K562 (cell line): ENCODE measurements at regions not wholly inside any gene's neighbourhood (a gene's known extent, or its start where the extent isn't known, plus 50 kb on each side); places are given as distances from the start of the nearest gene placed in this dataset.

Experiments
- ATAC-seq: fragments of 200-7000 bp; cut with Tn5 transposase; 3 replicates; pipeline ENCODE4 v1.9.1; 2020; ENCODE audit warnings: moderate library complexity
- BruUV-seq: library from RNA; stranded (reverse); fragments of 400-500 nt; replicated peaks from 2 replicates; lab custom pipeline; 2021; lab: Mats Ljungman, UMichigan
- CTCF ChIA-PET: fragments of 300-600 bp; formaldehyde crosslinking; extraction: SDS; loops from one replicate; lab custom pipeline; 2021; ENCODE audit warnings: low intra/inter-chr PET ratio; lab: Yijun Ruan, JAX
- POLR2A ChIA-PET: fragments of 300-600, 350-650 bp; sonication (Branson Sonifier 250); formaldehyde crosslinking; extraction: SDS; loops from one replicate; lab custom pipeline; 2021; ENCODE audit warnings: antibody characterized with exemption, inconsistent platforms; lab: Yijun Ruan, JAX
- DNase-seq, 4 experiments: peaks; one replicate each; pipeline versions ENCODE4 v3.0.0 to v3.0.0-alpha.2; 2011 to 2018; ENCODE audit warnings: low spot score in 3 of 4, mixed read lengths in 3 of 4; ENCODE audit errors: extremely low read depth in 1 of 4
- FAIRE-seq: peaks from 2 replicates; lab custom pipeline; 2011; peaks lifted over from hg19 to GRCh38; lab: Jason Lieb, UNC
- H2AFZ ChIP-seq: 2 replicates; pipeline ENCODE4 v1.6.0; 2011; ENCODE audit warnings: low read depth, low read length, control low read depth, inconsistent platforms
- H3K27ac ChIP-seq: fragments of 200-600 bp; 3 replicates; pipeline ENCODE4 v1.8.0; 2011; ENCODE audit warnings: low read depth, mild to moderate bottlenecking, control low read depth, inconsistent platforms, low read length, moderate library complexity, mixed read lengths; ENCODE audit errors: extremely low read depth
- H3K27me3 ChIP-seq, 2 experiments: fragments of 300-600 bp in 1 of 2; 2 replicates in 1 of 2; 3 replicates in 1 of 2; pipeline versions ENCODE4 v1.6.0 to v1.8.0; 2011; ENCODE audit warnings: inconsistent platforms in 2 of 2, low read length in 2 of 2, mild to moderate bottlenecking in 1 of 2, mixed read lengths in 1 of 2, moderate library complexity in 1 of 2; ENCODE audit not compliant: control insufficient read depth in 2 of 2, insufficient read depth in 2 of 2
- H3K36me3 ChIP-seq: fragments of 300-600 bp; 3 replicates; pipeline ENCODE4 v1.8.0; 2011; ENCODE audit warnings: mild to moderate bottlenecking, low read length, inconsistent platforms; ENCODE audit not compliant: control insufficient read depth, insufficient read depth
- H3K4me1 ChIP-seq, 2 experiments: fragments of 200-600 bp in 1 of 2; replicated peaks in 1 of 2; 2 replicates in 1 of 2; 3 replicates in 1 of 2; pipeline versions ENCODE4 v1.5.1 to v1.8.0; 2011; ENCODE audit warnings: inconsistent platforms in 2 of 2, low read length in 2 of 2, mild to moderate bottlenecking in 1 of 2, mixed read lengths in 1 of 2, moderate library complexity in 1 of 2; ENCODE audit not compliant: control insufficient read depth in 2 of 2, insufficient read depth in 2 of 2
- H3K4me2 ChIP-seq: 2 replicates; pipeline ENCODE4 v1.6.1; 2011; ENCODE audit warnings: low read length, control low read depth, inconsistent platforms, mixed read lengths; ENCODE audit not compliant: insufficient read depth
- H3K4me3 ChIP-seq: fragments of 200-600 bp; sonication (generic), shearing (Covaris generic); 2 replicates; pipeline ENCODE4 v1.5.1; 2016; ENCODE audit warnings: control low read depth, inconsistent platforms
- H3K79me2 ChIP-seq: fragments of 200-600 bp; 3 replicates; pipeline ENCODE4 v1.8.0; 2011; ENCODE audit warnings: low read length, inconsistent platforms; ENCODE audit not compliant: control insufficient read depth, insufficient read depth
- H3K9ac ChIP-seq, 2 experiments: 2 replicates each; pipeline versions ENCODE4 v1.6.0 to v1.6.1; 2011; ENCODE audit warnings: low read depth in 2 of 2, low read length in 2 of 2, control low read depth in 1 of 2, inconsistent platforms in 1 of 2, mild to moderate bottlenecking in 1 of 2, mixed read lengths in 1 of 2; ENCODE audit not compliant: insufficient read depth in 1 of 2
- H3K9me1 ChIP-seq: one replicate; pipeline ENCODE4 v1.6.0; 2011; ENCODE audit warnings: inconsistent platforms, mild to moderate bottlenecking, low read length, moderate library complexity; ENCODE audit not compliant: control insufficient read depth, insufficient read depth
- H3K9me3 ChIP-seq: replicated peaks from 2 replicates; pipeline ENCODE4 v1.5.1; 2011; ENCODE audit warnings: low read depth, low read length, inconsistent platforms; ENCODE audit not compliant: control insufficient read depth, insufficient read depth
- H4K20me1 ChIP-seq: replicated peaks from 2 replicates; pipeline ENCODE4 v1.6.1; 2011; ENCODE audit warnings: low read length, inconsistent platforms, mixed read lengths; ENCODE audit not compliant: control insufficient read depth, insufficient read depth
- BHLHE40 ChIP-seq: IDR thresholded peaks from 2 replicates; pipeline ENCODE4 v1.6.1; 2011; ENCODE audit warnings: low read length, improper control_type of control experiment
- GTF2F1 ChIP-seq: IDR thresholded peaks from 2 replicates; pipeline ENCODE4 v1.6.1; 2011; ENCODE audit warnings: low read depth, low read length, improper control_type of control experiment
- HDAC3 ChIP-seq: fragments of 450-650 bp; IDR thresholded peaks from 2 replicates; pipeline ENCODE4 v1.6.1; 2018; ENCODE audit warnings: borderline replicate concordance, mild to moderate bottlenecking, moderate library complexity; ENCODE audit not compliant: partially characterized antibody
- IFI16 ChIP-seq: fragments of 250-450 bp; sonication (Bioruptor Pico); IDR thresholded peaks from 2 replicates; pipeline ENCODE4 v2.1.2; 2022; ENCODE audit warnings: mild to moderate bottlenecking, inconsistent platforms
- TFAM ChIP-seq: fragments of 250-450 bp; sonication (Bioruptor Pico); conservative IDR thresholded peaks from 2 replicates; pipeline ENCODE4 v1.5.0; 2021; ENCODE audit warnings: mild to moderate bottlenecking, moderate library complexity
- U2AF2 ChIP-seq: fragments of 200-400 bp; formaldehyde crosslinking; optimal IDR thresholded peaks from 2 replicates; pipeline ENCODE3; 2017; ENCODE audit warnings: low read depth, mild to moderate bottlenecking, low read length
- WGBS: fragments of 100-300 bp; shearing (Covaris generic); methylation state at CpG from one replicate; pipeline ENCODE4 v1.1.6; 2016; ENCODE audit warnings: low coverage, mixed read lengths; ENCODE audit not compliant: insufficient coverage; ENCODE audit errors: missing lambda C conversion rate; 5-methylcytosine and 5-hydroxymethylcytosine counted together
- in situ Hi-C: fragments of 300-500 bp; cut with MboI; formaldehyde crosslinking; loops from 4 replicates; pipeline ENCODE4 v1.15.0; 2018; ENCODE audit warnings: inconsistent platforms, mixed read lengths
- intact Hi-C: fragments of 100-400 bp; cut with micrococcal nuclease; formaldehyde crosslinking; loops from 2 replicates; pipeline ENCODE4 v1.14.2; 2022
- TF ChIP-seq, protein P1 (sequence below): sonication (generic); formaldehyde crosslinking; IDR thresholded peaks from 2 replicates; pipeline ENCODE4 v1.8.0; 2023; ENCODE audit warnings: mild to moderate bottlenecking, missing genetic modification reagents
- TF ChIP-seq, protein P2 (sequence below), 2 experiments: fragments of 450-650 bp in 1 of 2; sonication (generic) in 1 of 2; formaldehyde crosslinking in 1 of 2; IDR thresholded peaks in 1 of 2; conservative IDR thresholded peaks in 1 of 2; 2 replicates each; pipeline versions ENCODE4 v1.6.1 to v1.8.1; 2016 to 2023; ENCODE audit warnings: mild to moderate bottlenecking in 2 of 2, moderate library complexity in 2 of 2, inconsistent platforms in 1 of 2, missing genetic modification reagents in 1 of 2

DNA sequence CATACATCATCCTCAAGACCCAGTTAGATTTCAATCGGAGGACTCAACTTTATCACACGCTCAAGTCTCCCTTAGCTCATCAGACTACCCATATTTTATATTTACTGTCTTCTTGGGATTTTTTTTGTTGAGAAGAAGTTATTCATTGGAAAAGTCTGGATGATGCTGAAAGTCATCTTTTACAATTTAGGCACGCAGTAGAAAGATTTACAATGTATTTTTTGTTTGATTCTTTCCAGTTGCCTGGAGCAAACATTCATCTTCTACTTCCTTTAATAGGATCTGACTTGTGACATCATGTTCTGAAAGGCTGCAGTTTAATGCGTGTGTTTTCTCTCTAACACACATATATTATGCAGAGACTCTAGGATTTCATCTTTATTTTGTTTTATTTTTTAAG, 235.7 kb downstream of the DOK5 start:
- no peak overlapping the region for H3K4me2 ChIP-seq
- H3K27ac ChIP-seq: no peak overlapping the region
- intact Hi-C loops (no loop called here), in situ Hi-C loops (no loop called here)
- BruUV-seq: no TSS peak
- H3K79me2 ChIP-seq: no peaks in the 10 kb centered on the region
- no peaks in the 10 kb centered on the region for H3K27me3 ChIP-seq
- H3K36me3 ChIP-seq: no peaks in the 10 kb centered on the region
- H3K9me3 ChIP-seq: no peaks in the 10 kb centered on the region; the same call in 1 of the 2 replicates
- H4K20me1 ChIP-seq: no peaks in the 10 kb centered on the region
- no peak overlapping the region for H3K9ac ChIP-seq
- H3K9me1 ChIP-seq: no peaks in the 10 kb centered on the region
- DNase-seq: no peak
- no peak overlapping the region for H3K4me3 ChIP-seq
- POLR2A ChIA-PET: no interaction called here
- H2AFZ ChIP-seq: no peak overlapping the region
- no peak for ATAC-seq
- TF ChIP-seq, protein P1, sequence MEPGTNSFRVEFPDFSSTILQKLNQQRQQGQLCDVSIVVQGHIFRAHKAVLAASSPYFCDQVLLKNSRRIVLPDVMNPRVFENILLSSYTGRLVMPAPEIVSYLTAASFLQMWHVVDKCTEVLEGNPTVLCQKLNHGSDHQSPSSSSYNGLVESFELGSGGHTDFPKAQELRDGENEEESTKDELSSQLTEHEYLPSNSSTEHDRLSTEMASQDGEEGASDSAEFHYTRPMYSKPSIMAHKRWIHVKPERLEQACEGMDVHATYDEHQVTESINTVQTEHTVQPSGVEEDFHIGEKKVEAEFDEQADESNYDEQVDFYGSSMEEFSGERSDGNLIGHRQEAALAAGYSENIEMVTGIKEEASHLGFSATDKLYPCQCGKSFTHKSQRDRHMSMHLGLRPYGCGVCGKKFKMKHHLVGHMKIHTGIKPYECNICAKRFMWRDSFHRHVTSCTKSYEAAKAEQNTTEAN (CRISPR knock-in tag): no peak
- no peak for TF ChIP-seq GTF2F1
- no peak for TF ChIP-seq BHLHE40
- TF ChIP-seq U2AF2: no peak
- no peak for TF ChIP-seq HDAC3
- no peak for TF ChIP-seq TFAM (CRISPR knock-in tag)
- TF ChIP-seq, protein P2, sequence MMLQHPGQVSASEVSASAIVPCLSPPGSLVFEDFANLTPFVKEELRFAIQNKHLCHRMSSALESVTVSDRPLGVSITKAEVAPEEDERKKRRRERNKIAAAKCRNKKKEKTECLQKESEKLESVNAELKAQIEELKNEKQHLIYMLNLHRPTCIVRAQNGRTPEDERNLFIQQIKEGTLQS (IDR thresholded peaks at IDR 0.05): no peak
- TF ChIP-seq, protein P2 (CRISPR knock-in tag; conservative IDR thresholded peaks at IDR 0.05): no peak
- no peak for TF ChIP-seq IFI16 (CRISPR knock-in tag)
- no peaks in the 10 kb centered on the region for H3K4me1 ChIP-seq
- 0% methylated on average over 4 of the region's 4 CpGs for WGBS
- no peak for FAIRE-seq
- CTCF ChIA-PET: no interaction called here
